ENCODE measurements at regions not wholly inside any gene's neighbourhood (a gene's known extent, or its start where the extent isn't known, plus 50 kb on each side); places are given as distances from the start of the nearest gene placed in this dataset.

DNA sequence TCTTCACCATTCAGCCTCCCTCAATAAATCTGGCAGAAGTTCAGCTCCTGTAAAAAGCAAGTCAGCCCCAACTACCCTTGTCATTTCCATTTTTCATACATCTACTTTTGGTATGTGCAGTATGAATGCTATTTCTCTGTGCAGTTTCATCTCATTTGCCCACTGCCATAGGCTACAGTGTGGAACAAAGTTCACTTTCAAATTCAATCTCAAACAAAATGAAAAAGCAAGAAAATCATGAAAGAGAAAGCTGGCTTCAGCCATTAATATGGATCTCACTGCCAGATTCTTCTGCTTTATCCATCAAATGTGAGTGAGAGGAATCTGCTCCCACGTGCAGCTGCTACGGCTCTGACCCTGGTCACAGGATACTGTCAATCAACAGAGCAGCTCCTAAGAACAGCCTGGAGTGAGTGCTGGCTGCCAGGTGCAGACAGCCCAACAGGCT lies 494.2 kb downstream of the ZNF608 start:
- Histone ChIP-seq H3K9me3 (no peaks in the 10 kb centered on the region), H3K4me1 (peaks cover 10% of the 10 kb centered on the region), H3K27me3 (no peaks in the 10 kb centered on the region), H3K27ac (no peak overlapping the region), H3K4me3 (no peak overlapping the region), H3K36me3 (no peaks in the 10 kb centered on the region)
- no peak for DNase-seq (ENCODE audit: low spot score in 2 of 2)
- 55% methylated on average over 2 of the region's 2 CpGs for WGBS
- no peak for TF ChIP-seq POLR2AphosphoS5 (IDR thresholded peaks at IDR 0.05)

DNA sequence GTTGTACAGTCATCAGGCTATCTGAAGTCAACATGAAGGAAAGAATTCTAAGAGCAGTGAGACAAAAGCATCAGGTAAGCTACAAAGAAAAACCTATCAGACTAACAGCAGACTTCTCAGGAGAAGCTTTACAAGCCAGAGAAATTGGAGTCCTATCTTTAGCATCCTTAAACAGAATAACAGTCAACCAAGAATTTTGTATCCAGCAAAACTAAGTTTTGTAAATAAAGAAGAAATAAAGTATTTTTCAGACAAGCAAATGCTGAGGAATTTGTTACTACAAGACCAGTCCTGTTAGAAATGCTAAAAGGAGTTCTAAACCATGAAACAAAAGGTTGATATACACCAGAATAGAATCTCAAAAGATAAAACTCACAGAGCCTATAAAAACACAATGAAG lies 501.2 kb downstream of the ZNF608 start:
- Histone ChIP-seq H3K4me3 (no peak overlapping the region), H3K9me3 (no peaks in the 10 kb centered on the region), H3K27me3 (no peaks in the 10 kb centered on the region), H3K36me3 (no peaks in the 10 kb centered on the region), H3K4me1 (no peaks in the 10 kb centered on the region), H3K27ac (no peak overlapping the region)
- TF ChIP-seq POLR2AphosphoS5 (IDR thresholded peaks at IDR 0.05) = no peak
- no peak for DNase-seq (ENCODE audit: low spot score in 2 of 2)

DNA sequence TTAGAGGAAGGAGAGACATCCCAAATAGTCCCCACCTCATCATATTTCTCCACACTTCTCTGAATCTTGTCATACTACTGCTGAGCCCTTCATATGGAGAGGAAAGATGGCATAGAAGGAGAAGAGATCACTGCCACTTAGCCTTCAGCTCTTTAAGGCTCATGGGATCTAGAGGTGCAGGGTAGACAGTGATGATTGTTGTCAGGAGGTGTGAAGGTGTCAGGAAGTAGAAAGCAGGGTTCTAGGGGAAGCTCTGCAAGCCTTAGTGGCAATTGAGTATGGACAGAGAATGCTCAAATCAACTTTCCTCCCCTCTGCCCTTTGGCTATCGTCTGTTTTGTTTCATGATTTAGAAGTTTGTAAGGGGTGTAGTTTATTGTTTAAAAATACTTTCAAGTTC lies 505.7 kb downstream of the ZNF608 start:
- Histone ChIP-seq H3K27me3 (no peaks in the 10 kb centered on the region), H3K4me1 (no peaks in the 10 kb centered on the region), H3K9me3 (no peaks in the 10 kb centered on the region), H3K36me3 (no peaks in the 10 kb centered on the region), H3K27ac (no peak overlapping the region), H3K4me3 (no peak overlapping the region)
- TF ChIP-seq, protein P1, sequence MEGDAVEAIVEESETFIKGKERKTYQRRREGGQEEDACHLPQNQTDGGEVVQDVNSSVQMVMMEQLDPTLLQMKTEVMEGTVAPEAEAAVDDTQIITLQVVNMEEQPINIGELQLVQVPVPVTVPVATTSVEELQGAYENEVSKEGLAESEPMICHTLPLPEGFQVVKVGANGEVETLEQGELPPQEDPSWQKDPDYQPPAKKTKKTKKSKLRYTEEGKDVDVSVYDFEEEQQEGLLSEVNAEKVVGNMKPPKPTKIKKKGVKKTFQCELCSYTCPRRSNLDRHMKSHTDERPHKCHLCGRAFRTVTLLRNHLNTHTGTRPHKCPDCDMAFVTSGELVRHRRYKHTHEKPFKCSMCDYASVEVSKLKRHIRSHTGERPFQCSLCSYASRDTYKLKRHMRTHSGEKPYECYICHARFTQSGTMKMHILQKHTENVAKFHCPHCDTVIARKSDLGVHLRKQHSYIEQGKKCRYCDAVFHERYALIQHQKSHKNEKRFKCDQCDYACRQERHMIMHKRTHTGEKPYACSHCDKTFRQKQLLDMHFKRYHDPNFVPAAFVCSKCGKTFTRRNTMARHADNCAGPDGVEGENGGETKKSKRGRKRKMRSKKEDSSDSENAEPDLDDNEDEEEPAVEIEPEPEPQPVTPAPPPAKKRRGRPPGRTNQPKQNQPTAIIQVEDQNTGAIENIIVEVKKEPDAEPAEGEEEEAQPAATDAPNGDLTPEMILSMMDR (IDR thresholded peaks at IDR 0.05) = no peak
- no peak for DNase-seq (ENCODE audit: low spot score in 2 of 2)
- WGBS = 91% methylated on average over 1 of the region's 1 CpG

DNA sequence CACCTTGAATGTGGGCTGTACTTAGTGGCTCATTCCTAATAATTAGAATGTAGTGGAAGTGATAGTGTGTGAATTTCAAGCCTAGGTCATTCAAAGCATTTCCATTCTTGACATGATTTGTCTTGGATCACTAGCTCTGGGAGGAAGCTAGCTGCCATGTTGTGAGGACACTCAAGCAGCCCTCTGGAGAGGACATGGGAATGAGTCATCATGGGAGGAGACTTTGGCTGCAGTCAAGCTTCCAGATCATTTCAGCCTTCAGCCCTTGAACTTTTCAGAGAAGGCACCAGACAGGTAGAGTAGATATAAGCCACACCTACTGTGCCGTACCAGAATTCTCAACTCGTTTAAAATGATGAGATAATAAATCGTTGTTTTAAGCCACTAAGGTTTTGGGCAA lies 506.9 kb downstream of the ZNF608 start:
- H3K4me1 ChIP-seq = no peaks in the 10 kb centered on the region
- no peak overlapping the region for H3K27ac ChIP-seq
- H3K27me3 ChIP-seq = no peaks in the 10 kb centered on the region
- no peak for TF ChIP-seq POLR2AphosphoS5 (IDR thresholded peaks at IDR 0.05)
- WGBS = 100% methylated on average over 3 of the region's 3 CpGs
- H3K36me3 ChIP-seq = no peaks in the 10 kb centered on the region
- no peaks in the 10 kb centered on the region for H3K9me3 ChIP-seq
- DNase-seq (ENCODE audit: low spot score in 2 of 2) = no peak
- no peak overlapping the region for H3K4me3 ChIP-seq

DNA sequence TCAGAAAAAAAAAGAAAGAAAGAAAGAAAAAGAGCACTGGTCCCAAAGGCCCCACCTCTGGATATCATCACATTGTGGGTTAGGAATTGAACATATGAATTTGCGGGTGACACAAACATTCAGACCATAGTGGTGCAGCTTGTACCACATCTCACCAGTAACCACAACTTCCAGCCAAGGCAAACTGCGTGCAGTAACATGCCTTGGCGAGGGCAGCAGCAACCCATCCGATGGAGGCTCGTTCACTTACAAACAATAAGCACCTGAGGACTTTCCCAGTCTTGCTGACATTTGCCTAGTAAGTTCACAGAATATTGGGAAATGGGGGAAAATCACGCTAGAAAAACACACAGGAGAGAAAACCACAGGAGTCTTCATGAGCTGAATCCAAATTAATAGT lies 508.1 kb downstream of the ZNF608 start:
- Histone ChIP-seq H3K9me3 (no peaks in the 10 kb centered on the region), H3K27ac (no peak overlapping the region), H3K27me3 (no peaks in the 10 kb centered on the region), H3K4me3 (no peak overlapping the region), H3K36me3 (no peaks in the 10 kb centered on the region), H3K4me1 (no peaks in the 10 kb centered on the region)
- TF ChIP-seq POLR2AphosphoS5 (IDR thresholded peaks at IDR 0.05) (no peak), POLR2A (IDR thresholded peaks at IDR 0.05) (no peak), EP300 (IDR thresholded peaks at IDR 0.05) (no peak)
- TF ChIP-seq, protein P1 (IDR thresholded peaks at IDR 0.05) = no peak
- 71% methylated on average over 6 of the region's 6 CpGs for WGBS
- DNase-seq (ENCODE audit: low spot score in 2 of 2) = no peak

DNA sequence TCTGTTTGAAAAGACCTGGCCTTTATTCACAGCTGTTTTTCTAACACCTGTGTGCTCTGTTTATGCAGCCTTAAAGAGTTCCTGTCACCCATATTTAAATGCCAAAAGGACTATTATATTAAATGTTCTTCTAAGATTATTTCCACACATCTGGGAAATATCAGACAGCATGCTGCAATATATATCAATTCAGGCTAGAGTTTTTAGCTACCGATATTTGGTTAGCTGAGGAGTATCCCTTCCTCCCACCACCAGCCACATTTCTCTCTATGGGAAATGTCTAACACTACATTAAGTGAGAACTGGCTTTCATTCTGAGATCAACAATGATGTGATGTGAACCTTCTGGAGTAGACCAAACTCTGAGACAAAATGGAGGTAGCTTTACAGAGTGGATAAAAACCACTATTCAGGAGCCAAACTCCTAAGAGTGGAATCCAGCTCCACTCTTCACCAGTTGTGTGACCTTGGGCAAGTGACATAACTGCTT lies 509.2 kb downstream of the ZNF608 start:
- Histone ChIP-seq H3K4me1 (no peaks in the 10 kb centered on the region), H3K36me3 (no peaks in the 10 kb centered on the region), H3K27ac (no peak overlapping the region), H3K4me3 (no peak overlapping the region), H3K9me3 (no peaks in the 10 kb centered on the region), H3K27me3 (no peaks in the 10 kb centered on the region)
- DNase-seq (ENCODE audit: low spot score in 2 of 2) = no peak
- WGBS = 82% methylated on average over 1 of the region's 1 CpG
- no peak for TF ChIP-seq POLR2AphosphoS5 (IDR thresholded peaks at IDR 0.05)

DNA sequence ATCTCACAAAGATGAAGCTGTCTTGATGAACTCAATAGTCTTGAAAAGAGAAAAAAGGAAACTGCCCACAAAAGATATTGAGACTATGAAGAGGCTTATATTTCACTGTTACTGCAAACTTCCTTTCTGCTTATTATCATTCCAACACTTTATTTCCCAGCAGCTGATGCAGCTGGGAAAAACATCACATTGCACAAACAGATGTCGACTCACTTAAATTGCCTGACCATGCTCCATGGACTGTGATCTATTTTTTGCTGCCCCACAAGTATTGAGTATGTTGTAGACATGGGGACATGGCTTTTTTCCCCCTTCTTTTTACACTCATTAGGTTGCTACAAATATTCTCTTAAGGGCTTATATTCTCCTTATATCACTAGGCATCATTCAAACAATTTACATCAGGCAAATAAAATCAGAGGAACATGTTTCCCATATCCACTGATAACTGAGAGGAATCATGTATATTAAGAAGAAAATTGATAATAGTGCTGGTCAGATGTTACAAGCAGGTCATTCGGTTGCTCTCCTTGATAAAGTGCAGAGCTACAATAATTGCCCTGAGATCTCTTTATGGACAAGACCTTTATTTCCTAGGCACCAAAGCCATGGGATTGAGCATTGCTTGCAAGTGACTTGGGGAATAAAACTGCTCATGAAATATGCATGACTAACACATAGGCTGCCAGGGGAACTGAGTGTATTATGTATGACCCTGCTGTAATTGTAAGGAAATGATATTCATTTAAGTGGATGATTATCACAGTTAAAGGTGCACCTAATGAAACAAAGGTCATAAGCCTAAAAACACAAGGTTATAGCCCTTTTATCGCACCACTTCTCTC lies 509.9 kb downstream of the ZNF608 start:
- no peaks in the 10 kb centered on the region for H3K4me1 ChIP-seq
- 87% methylated on average over 3 of the region's 3 CpGs for WGBS
- no peaks in the 10 kb centered on the region for H3K9me3 ChIP-seq
- TF ChIP-seq POLR2AphosphoS5 (IDR thresholded peaks at IDR 0.05) = no peak
- TF ChIP-seq, protein P1 (IDR thresholded peaks at IDR 0.05) = no peak
- H3K27me3 ChIP-seq = no peaks in the 10 kb centered on the region
- no peak overlapping the region for H3K4me3 ChIP-seq
- no peak for DNase-seq (ENCODE audit: low spot score in 2 of 2)
- H3K27ac ChIP-seq = no peak overlapping the region
- H3K36me3 ChIP-seq = no peaks in the 10 kb centered on the region
